ENCODE measurements at regions not wholly inside any gene's neighbourhood (a gene's known extent, or its start where the extent isn't known, plus 50 kb on each side); places are given as distances from the start of the nearest gene placed in this dataset.

DNA sequence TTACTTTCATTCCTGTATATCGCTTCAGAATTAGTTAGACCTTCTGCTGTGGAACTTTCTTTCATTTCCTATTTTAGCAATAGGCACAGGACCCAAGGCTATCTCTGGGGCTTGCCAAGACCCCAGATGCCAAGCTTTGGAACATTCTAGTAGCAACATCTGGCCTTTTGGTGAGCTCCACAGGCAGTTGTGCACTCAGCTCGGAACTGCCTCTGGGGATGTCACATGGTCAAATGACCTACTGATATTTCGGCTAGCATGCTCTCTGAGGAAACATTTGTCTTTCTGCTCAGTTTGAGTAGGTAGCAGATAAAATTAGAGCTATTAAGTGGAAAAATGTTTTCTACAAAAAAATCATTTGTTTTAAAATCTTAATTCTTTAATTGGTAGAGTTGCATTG lies 76.6 kb upstream of the ITGA4 start:
- DNase-seq (ENCODE audit: low read depth): no peak

DNA sequence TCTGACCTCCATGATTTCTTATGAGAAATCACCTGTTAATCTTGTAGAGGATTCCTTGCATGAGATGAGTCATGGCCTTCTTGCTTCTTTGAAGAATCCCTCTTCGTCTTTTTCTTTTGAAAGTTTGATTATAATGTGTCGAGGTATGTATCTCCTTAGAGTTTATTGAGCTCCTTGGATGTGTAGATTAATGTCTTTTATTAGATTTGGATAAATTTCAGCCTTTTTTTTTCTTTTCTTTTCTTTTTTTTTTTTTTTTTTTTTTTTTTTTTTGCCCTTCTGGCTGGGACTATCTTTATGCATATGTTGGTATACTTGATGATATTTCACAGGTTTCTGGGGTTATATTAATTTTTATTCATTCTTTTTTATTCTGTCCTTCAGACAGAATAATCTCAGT lies 72.3 kb upstream of the ITGA4 start:
- no peak for DNase-seq (ENCODE audit: low read depth)

DNA sequence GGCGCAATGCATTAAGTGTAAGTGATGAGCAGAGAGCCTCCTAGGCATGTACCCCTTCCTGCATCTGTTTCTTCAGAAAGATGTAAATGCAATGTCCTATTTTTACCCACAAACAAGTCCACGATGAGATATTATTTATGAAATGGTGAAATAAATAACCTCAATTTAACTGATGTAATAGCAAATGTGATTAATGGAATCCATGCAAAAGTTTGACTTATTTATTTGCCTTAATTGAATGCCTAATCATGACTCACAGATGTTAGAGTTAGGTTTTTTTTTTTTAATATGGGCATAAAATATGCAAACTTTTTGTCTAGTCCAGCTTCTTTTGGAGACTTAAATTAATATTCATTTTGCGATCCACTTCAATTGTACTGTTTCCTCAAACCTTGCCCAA lies 67.7 kb upstream of the ITGA4 start:
- DNase-seq (ENCODE audit: low read depth): no peak

DNA sequence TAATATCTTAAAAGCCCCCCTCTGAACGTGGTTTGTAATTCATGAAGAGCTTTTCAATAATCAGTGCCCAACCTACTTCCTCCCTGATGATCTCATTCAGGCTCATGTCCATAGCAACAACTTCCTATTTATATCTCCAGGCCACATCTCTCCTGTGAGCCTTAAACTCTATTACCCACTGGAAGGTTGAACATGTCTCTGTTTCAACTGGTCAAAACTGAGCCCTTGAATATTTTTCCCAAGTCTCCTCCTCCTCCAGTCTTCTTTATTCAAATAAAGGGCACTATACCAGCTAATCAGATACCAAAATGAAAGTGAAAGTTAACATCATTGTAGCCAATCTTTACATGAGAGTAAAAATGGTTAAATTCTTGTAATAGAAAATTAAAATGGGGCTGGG lies 63.7 kb upstream of the ITGA4 start:
- DNase-seq (ENCODE audit: low read depth): peak; percentile 90

DNA sequence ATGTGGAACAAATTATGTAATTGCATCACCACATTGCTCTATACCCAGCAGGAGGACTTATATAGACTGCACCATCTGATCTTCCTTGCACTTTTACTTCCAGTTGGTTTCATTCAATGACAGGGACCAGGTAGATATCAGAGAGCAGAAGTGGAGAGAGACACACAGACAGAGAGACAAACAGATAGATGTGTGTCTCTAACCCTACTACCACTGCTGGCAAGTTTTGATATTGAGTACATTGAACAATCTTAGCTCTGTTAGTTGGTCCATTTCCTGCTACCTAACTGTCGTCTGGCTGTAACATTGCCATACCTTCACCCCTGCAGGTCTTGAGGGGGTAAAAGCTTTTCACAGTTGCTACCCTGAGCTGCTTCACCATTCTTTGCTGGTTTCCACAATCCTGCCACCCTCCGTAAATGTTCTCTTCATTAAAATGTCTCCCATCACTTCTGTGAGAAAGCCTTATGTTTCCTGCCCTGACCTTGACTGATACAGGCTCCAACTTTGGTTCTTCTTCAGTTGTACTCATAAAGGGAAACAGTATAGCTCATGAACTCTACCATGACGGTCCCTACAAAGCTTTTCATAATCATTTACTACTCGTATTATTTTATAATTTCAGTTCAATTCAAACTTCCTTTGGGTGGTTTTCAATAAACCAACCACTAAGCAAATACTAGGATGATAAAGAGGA lies 62.3 kb upstream of the ITGA4 start:
- no peak for DNase-seq (ENCODE audit: low read depth)

DNA sequence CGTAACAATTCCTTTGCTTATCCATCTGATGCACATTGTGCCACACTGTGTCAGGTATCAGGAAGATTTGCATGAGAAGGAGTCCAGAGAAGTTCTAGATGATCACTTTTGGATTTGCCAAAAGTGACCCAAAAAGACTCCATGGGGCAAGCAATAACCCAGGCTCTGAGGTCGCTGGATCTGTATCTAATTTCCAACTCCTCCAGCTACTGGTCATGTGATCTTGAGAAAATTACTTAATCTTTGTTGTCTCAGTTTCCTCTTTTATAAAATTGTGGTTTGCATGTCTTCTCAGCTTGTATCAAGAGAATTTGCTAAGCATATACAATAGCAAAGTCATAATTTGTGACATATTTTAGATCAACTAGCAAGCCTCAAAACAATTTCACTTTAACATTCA lies 61.3 kb upstream of the ITGA4 start:
- DNase-seq (ENCODE audit: low read depth): no peak

DNA sequence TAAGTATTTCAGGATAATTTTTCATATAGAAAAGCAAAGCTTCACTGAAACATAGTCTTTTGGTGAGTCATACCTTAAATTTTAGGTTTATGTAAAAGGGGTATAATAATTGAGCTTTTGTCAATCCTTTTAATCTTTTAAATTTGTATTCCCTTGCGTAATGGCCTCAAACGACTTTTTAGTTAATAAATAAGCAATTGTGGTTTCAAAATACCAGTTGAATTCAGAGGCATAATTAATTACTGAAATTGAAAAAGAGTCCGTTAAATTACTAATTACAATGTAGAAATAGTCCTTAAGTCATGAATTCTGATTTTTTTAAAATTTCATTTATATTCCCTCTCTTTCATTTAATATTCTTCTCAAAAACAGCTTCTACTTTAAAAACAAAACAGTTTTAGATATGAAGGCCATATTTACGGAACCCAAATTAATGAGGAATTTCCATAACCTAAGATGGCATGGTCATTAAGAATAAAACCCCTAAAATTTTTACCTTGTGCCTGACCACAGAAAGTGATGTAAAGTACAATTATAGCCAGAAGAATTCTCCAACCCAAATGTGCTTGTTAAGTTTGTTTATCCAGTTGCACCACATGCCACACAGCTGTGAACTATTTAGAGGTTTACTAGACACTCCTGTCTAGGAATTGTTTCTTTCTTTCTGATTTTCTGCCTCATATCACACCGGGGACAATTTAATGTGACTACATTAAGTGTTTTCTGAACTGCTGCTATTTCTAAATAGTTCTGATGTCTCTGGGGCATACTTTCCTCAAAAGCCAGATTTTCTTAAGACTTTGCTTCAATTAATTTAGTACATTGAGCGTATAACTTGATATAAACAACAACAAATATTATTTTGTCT lies 60.7 kb upstream of the ITGA4 start:
- DNase-seq (ENCODE audit: low read depth): peak; percentile 37

DNA sequence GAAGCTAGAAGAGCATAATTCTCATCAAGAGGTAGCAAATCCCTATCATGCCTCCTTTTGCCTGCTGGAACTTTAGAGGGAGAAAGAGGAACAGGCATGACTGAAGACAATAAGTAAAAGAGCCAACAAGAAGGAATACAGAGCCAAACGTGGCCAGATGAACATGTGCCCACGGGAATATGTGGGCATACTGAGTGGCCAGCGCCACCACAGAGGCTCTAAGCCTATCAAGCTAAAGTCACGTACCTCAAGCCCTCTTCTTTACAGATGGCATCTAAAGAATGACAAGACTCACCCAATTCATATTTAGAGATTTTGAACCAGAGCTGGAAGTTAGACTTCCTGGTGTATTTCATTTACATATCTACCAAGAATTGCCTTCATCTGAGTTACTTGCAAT lies 59.9 kb upstream of the ITGA4 start:
- no peak for DNase-seq (ENCODE audit: low read depth)

DNA sequence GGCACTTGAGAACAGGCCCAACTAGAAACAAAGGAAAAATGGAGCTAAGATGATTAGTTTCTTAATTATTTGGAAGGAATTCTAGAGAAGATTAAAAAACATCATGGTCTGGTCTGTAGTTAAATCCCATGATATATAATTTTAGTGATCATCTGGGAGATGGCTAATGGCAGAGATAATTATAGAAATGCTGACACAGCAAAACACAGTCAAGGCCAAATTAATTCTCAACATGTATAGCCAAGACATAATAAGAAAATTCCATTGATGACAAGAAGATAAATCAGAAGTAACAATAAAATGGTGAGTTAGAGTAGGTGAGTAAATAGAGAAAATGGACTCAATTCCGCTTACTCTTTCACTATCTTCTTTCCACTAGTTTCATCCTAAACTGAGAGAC lies 59.2 kb upstream of the ITGA4 start:
- no peak for DNase-seq (ENCODE audit: low read depth)

DNA sequence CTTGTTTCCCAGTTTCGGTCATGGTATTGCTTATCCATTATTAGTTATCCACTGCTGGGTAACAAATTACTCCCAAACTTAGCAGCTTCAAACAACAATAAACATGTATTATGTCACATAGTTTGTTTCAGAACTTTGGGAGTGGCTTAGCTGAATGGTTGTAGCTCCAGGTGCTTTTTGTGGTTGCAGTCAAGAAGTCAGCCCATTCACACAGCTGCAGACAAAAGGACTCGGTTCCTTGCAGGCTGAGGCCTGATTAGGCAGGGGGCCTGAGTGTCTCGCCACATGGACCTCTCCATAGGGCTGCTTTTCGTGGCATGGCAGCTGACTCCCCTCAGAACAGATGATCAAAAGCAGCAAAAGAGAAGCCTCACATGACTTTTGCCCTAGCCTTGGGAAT lies 58.2 kb upstream of the ITGA4 start:
- peak; percentile 23 for DNase-seq (ENCODE audit: low read depth)

DNA sequence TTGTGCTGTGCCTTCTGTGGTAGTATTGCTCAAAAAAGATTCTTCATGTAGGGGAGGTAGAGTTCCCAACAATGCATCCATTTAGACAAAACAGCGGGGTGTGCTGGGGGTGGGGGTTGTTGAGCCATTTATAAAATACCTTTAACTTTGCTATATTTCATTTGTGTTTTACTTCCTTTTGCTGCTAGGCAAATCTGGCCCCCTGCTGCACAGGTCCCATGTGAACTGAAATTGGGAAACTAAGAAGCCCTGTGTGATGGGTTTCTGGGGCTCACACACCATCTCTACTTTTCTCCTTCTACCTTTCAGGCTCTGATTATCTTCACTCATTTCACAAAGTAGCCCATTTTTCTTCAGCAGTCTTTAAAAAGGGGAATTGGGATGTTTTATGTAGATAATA lies 52.7 kb upstream of the ITGA4 start:
- DNase-seq (ENCODE audit: low read depth): no peak

DNA sequence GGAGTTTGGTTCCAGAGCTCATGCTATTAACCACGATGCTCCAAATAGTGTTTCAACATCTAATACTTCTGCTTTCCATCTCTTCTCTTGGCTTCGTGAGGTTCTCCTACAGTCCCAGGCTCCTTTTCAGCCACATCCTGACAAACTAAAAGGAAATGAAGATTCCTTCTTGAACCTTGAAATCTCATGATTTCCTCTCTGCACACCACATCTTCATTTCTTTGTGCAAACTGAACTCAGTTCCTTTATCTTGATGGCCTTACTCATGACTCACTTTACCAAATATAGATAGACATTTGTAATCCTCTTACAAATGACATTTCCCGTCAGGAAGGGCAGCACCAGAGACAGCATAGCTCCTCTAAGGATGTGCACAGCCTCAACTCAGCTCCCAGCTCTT lies 50.0 kb upstream of the ITGA4 start:
- no peak for DNase-seq (ENCODE audit: low read depth)
